ENCODE measurements at regions not wholly inside any gene's neighbourhood (a gene's known extent, or its start where the extent isn't known, plus 50 kb on each side); places are given as distances from the start of the nearest gene placed in this dataset.
"Not testable (repeated sequence)": the region's sequence is repeated elsewhere in the genome, so short reads cannot be mapped to it uniquely, and the experiment has no call there.

GRCh38 chr22:18819064-18819463, 87.1 kb upstream of the DGCR6 start:
- TF ChIP-seq POLR2A, POLR2AphosphoS5 (IDR thresholded peaks at IDR 0.05; ENCODE audit: low read depth, low read length): not testable (repeated sequence)

Data from GM12892 (cell line).